ENCODE measurements at regions not wholly inside any gene's neighbourhood (a gene's known extent, or its start where the extent isn't known, plus 50 kb on each side); places are given as distances from the start of the nearest gene placed in this dataset.

DNA sequence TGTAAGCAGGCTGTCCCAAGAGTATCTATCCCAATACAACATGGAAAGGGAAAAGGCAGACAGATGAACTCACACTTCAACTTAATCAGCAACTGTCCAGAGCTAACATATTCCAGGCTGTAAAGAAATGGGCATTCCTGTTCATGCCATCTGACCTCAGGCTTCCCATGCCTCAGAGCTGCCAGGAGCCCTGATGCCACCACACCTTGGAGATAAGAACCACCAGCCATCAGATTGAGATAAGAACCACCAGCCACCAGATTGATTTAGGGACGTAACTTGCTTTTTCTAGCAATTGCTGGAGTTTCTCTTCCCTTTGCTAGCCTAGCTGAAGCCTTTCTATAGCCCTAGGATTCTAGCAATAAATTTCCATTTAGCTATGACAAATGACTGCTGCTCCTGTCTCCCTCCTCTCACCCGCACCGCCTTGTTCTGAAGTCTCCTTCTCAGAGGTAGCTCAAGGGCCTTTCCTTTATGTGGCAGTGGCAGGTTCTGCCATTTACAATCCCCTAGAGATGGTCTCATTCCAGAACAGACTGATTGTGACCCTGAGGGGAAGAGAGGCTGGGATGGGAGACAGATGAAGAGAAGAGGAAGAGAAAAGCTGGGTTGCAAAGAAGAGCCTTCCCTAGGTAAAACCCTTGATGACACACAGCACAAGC lies 88.0 kb upstream of the CTTNBP2NL start:
- H3K4me3 ChIP-seq = no peak overlapping the region
- no peak for FAIRE-seq
- TF ChIP-seq MYB (IDR thresholded peaks at IDR 0.05; ENCODE audit: borderline replicate concordance, low read depth, low read length) (no peak), ZNF207 (IDR thresholded peaks at IDR 0.05; ENCODE audit: borderline replicate concordance) (no peak), DPF2 (IDR thresholded peaks at IDR 0.05) (no peak), SUZ12 (IDR thresholded peaks at IDR 0.05; ENCODE audit: unreplicated experiment) (no peak), NFYB (IDR thresholded peaks at IDR 0.05; ENCODE audit: insufficient read depth, low read depth, low read length) (no peak), ETV6 (conservative IDR thresholded peaks at IDR 0.05 in 1 of 2, IDR thresholded peaks at IDR 0.05 in 1 of 2; ENCODE audit: borderline replicate concordance in 1 of 2, low read depth in 1 of 2) (no peak), CREM (IDR thresholded peaks at IDR 0.05; ENCODE audit: low read depth) (no peak), PAX5 (IDR thresholded peaks at IDR 0.05; ENCODE audit: borderline replicate concordance, low read depth, low read length) (no peak), SMAD5 (IDR thresholded peaks at IDR 0.05; ENCODE audit: low read depth) (no peak), IKZF2 (IDR thresholded peaks at IDR 0.05) (no peak), JUNB (IDR thresholded peaks at IDR 0.05) (no peak), RFX5 (IDR thresholded peaks at IDR 0.05; ENCODE audit: low read depth, low read length) (no peak), RB1 (IDR thresholded peaks at IDR 0.05; ENCODE audit: borderline replicate concordance) (no peak), ATF7 (IDR thresholded peaks at IDR 0.05; ENCODE audit: low read depth) (no peak), GATAD2B (conservative IDR thresholded peaks at IDR 0.05; ENCODE audit: low read depth) (no peak), CHD4 (IDR thresholded peaks at IDR 0.05) (no peak)
- TF ChIP-seq, protein P1, sequence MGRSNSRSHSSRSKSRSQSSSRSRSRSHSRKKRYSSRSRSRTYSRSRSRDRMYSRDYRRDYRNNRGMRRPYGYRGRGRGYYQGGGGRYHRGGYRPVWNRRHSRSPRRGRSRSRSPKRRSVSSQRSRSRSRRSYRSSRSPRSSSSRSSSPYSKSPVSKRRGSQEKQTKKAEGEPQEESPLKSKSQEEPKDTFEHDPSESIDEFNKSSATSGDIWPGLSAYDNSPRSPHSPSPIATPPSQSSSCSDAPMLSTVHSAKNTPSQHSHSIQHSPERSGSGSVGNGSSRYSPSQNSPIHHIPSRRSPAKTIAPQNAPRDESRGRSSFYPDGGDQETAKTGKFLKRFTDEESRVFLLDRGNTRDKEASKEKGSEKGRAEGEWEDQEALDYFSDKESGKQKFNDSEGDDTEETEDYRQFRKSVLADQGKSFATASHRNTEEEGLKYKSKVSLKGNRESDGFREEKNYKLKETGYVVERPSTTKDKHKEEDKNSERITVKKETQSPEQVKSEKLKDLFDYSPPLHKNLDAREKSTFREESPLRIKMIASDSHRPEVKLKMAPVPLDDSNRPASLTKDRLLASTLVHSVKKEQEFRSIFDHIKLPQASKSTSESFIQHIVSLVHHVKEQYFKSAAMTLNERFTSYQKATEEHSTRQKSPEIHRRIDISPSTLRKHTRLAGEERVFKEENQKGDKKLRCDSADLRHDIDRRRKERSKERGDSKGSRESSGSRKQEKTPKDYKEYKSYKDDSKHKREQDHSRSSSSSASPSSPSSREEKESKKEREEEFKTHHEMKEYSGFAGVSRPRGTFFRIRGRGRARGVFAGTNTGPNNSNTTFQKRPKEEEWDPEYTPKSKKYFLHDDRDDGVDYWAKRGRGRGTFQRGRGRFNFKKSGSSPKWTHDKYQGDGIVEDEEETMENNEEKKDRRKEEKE (IDR thresholded peaks at IDR 0.05) = no peak
- TF ChIP-seq, protein P2, sequence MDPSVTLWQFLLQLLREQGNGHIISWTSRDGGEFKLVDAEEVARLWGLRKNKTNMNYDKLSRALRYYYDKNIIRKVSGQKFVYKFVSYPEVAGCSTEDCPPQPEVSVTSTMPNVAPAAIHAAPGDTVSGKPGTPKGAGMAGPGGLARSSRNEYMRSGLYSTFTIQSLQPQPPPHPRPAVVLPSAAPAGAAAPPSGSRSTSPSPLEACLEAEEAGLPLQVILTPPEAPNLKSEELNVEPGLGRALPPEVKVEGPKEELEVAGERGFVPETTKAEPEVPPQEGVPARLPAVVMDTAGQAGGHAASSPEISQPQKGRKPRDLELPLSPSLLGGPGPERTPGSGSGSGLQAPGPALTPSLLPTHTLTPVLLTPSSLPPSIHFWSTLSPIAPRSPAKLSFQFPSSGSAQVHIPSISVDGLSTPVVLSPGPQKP (IDR thresholded peaks at IDR 0.05; ENCODE audit: low read depth, low read length) = no peak
- TF ChIP-seq, protein P3, sequence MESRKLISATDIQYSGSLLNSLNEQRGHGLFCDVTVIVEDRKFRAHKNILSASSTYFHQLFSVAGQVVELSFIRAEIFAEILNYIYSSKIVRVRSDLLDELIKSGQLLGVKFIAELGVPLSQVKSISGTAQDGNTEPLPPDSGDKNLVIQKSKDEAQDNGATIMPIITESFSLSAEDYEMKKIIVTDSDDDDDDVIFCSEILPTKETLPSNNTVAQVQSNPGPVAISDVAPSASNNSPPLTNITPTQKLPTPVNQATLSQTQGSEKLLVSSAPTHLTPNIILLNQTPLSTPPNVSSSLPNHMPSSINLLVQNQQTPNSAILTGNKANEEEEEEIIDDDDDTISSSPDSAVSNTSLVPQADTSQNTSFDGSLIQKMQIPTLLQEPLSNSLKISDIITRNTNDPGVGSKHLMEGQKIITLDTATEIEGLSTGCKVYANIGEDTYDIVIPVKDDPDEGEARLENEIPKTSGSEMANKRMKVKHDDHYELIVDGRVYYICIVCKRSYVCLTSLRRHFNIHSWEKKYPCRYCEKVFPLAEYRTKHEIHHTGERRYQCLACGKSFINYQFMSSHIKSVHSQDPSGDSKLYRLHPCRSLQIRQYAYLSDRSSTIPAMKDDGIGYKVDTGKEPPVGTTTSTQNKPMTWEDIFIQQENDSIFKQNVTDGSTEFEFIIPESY (IDR thresholded peaks at IDR 0.05) = no peak
- no peaks in the 10 kb centered on the region for H3K4me1 ChIP-seq (ENCODE audit: control insufficient read depth, insufficient read depth, low read length)
- in situ Hi-C loops (cut with MboI) = no loop called here
- intact Hi-C loops (cut with micrococcal nuclease; ENCODE audit: unreplicated experiment) = loop anchor here (10.0 kb wide), 1 partner anchor 283 kb away; no protein-coding TSS in a partner anchor
- no peak for ATAC-seq
- RAD21 ChIA-PET (ENCODE audit: unreplicated experiment) = interaction anchor here (1.0 kb wide), 1 partner anchor 50 kb away, joined by 4 read pairs; no protein-coding TSS in a partner anchor
- H3K4me2 ChIP-seq (ENCODE audit: control insufficient read depth, insufficient read depth) = no peak overlapping the region
- CTCF ChIA-PET = interaction anchor here (0.6 to 1.8 kb wide), 4 partner anchors 9 to 35 kb away, joined by 3 to 4 read pairs (median 3); no protein-coding TSS in a partner anchor
- H3K79me2 ChIP-seq (ENCODE audit: control insufficient read depth, insufficient read depth, low read length) = no peaks in the 10 kb centered on the region
- no TSS peak for BruUV-seq (replicated peaks)
- no peaks in the 10 kb centered on the region for H3K9me3 ChIP-seq (replicated peaks; ENCODE audit: control insufficient read depth, insufficient read depth, low read length)
- POLR2A ChIA-PET = no interaction called here
- no peak overlapping the region for H3K9ac ChIP-seq (ENCODE audit: control insufficient read depth, insufficient read depth, low read length)
- 58% methylated on average over 3 of the region's 3 CpGs for WGBS (ENCODE audit: insufficient coverage, insufficient replicate concordance, low lambda C conversion rate, missing lambda C conversion rate)
- no peak overlapping the region for H3K27ac ChIP-seq (ENCODE audit: control insufficient read depth, insufficient read depth)
- no peaks in the 10 kb centered on the region; a peak in 1 of 4 replicates for H3K27me3 ChIP-seq (replicated peaks in 1 of 2; ENCODE audit: control insufficient read depth in 2 of 2, insufficient read depth in 2 of 2, low read length in 1 of 2)
- SMC1A ChIA-PET (ENCODE audit: uncharacterized antibody, unreplicated experiment) = interaction anchor here (1.1 to 1.6 kb wide), 3 partner anchors 9 to 117 kb away, joined by 3 to 5 read pairs (median 3); no protein-coding TSS in a partner anchor
- H2AFZ ChIP-seq (ENCODE audit: control insufficient read depth, low read depth, low read length) = no peak overlapping the region
- no peak for DNase-seq (ENCODE audit: low read depth, low spot score)
- no peaks in the 10 kb centered on the region for H3K36me3 ChIP-seq (ENCODE audit: control insufficient read depth in 2 of 2, insufficient read depth in 2 of 2, low read length in 1 of 2)
- H4K20me1 ChIP-seq (ENCODE audit: control insufficient read depth, insufficient read depth) = no peaks in the 10 kb centered on the region

Data from GM12878 (cell line).